Esophagus squamous epithelium (tissue), 4 donors: ENCODE measurements at regions not wholly inside any gene's neighbourhood (a gene's known extent, or its start where the extent isn't known, plus 50 kb on each side); places are given as distances from the start of the nearest gene placed in this dataset.

Source experiments
- CTCF ChIP-seq, 6 experiments: fragments of 450-650 bp in 4 of 6; fragments of 200-600 bp in 2 of 6; sonication (generic) in 2 of 6; IDR thresholded peaks; one replicate each; pipeline ENCODE4 v1.5.1; 2016 to 2019; ENCODE audit warnings: antibody characterized with exemption in 6 of 6, mild to moderate bottlenecking in 4 of 6, moderate library complexity in 4 of 6
- POLR2A ChIP-seq, 4 donors: fragments of 450-650 bp; IDR thresholded peaks; one replicate each; pipeline ENCODE4 v1.6.1; 2017; ENCODE audit warnings: antibody characterized with exemption in 4 of 4, mild to moderate bottlenecking in 4 of 4, moderate library complexity in 3 of 4

- TF ChIP-seq CTCF (IDR thresholded peaks at IDR 0.05) (no peak), POLR2A (IDR thresholded peaks at IDR 0.05) (no peak)
Observed at GRCh38 chr21:18894387-18894786, 490.8 kb upstream of the TMPRSS15 start.
